ENCODE measurements at regions not wholly inside any gene's neighbourhood (a gene's known extent, or its start where the extent isn't known, plus 50 kb on each side); places are given as distances from the start of the nearest gene placed in this dataset.

GRCh38 chr1:83693427-83694126 lies 305.4 kb downstream of the TTLL7 start:
- Histone ChIP-seq H3K4me3 (ENCODE audit: insufficient read depth, low read depth, low read length) (no peak overlapping the region), H2BK15ac (ENCODE audit: low read depth, low read length) (no peak overlapping the region), H3K9me3 (ENCODE audit: control insufficient read depth, insufficient read depth, low read length) (no peaks in the 10 kb centered on the region), H2AK5ac (ENCODE audit: low read depth, low read length) (no peak overlapping the region), H2BK5ac (ENCODE audit: low read depth, low read length, poor library complexity, severe bottlenecking) (no peak overlapping the region), H3K9me1 (ENCODE audit: insufficient read depth, low read length) (no peaks in the 10 kb centered on the region), H2BK120ac (ENCODE audit: low read depth, low read length) (no peak overlapping the region), H3K9ac (ENCODE audit: low read depth, low read length) (no peak overlapping the region), H4K5ac (ENCODE audit: low read depth, low read length) (no peak overlapping the region), H4K8ac (ENCODE audit: low read depth in 2 of 2, low read length in 2 of 2) (no peak overlapping the region), H3K4me2 (ENCODE audit: low read depth, low read length) (no peak overlapping the region; the same call in 1 of the 2 replicates), H3K4ac (ENCODE audit: low read depth, low read length) (no peak overlapping the region), H3K27me3 (ENCODE audit: control insufficient read depth, insufficient read depth, low read length) (no peaks in the 10 kb centered on the region; the same call in 1 of the 2 replicates), H4K20me1 (ENCODE audit: insufficient read depth, low read length) (no peaks in the 10 kb centered on the region), H3K27ac (ENCODE audit: insufficient read depth, low read length) (no peak overlapping the region), H3K36me3 (ENCODE audit: control insufficient read depth, insufficient read depth, low read length) (no peaks in the 10 kb centered on the region), H3K14ac (replicated peaks; ENCODE audit: low read depth, low read length) (no peak overlapping the region), H2BK20ac (ENCODE audit: low read depth, low read length) (no peak overlapping the region), H2AK9ac (replicated peaks; ENCODE audit: low read depth, low read length, poor library complexity) (no peak overlapping the region), H4K91ac (ENCODE audit: insufficient read depth, low read depth, low read length) (no peak overlapping the region), H3K18ac (ENCODE audit: low read depth, low read length) (no peak overlapping the region), H3K56ac (ENCODE audit: extremely low read depth, insufficient read depth, low read length) (no peak overlapping the region; the same call in 1 of the 2 replicates), H3K4me1 (ENCODE audit: control insufficient read depth, insufficient read depth, low read length) (no peaks in the 10 kb centered on the region), H2AFZ (replicated peaks; ENCODE audit: low read length, poor library complexity) (no peak overlapping the region), H3K23ac (ENCODE audit: low read depth, low read length) (no peak overlapping the region), H3K79me1 (ENCODE audit: low read depth in 1 of 2, low read length in 2 of 2) (no peaks in the 10 kb centered on the region)
- ChIA-PET CTCF (no interaction called here), POLR2A (ENCODE audit: unreplicated experiment) (no interaction called here)
- DNase-seq (no peak), ATAC-seq (ENCODE audit: low read depth) (no peak; the same call in 1 of the 2 replicates)
- dilution Hi-C loops (cut with HindIII; ENCODE audit: low sequenced_read_pairs, unreplicated experiment) (no loop called here), in situ Hi-C loops (cut with MboI; ENCODE audit: low sequenced_read_pairs) (no loop called here), intact Hi-C loops (cut with micrococcal nuclease) (loop anchor here (10.0 kb wide), 1 partner anchor 521 kb away; no protein-coding TSS in a partner anchor)
- BruUV-seq (replicated peaks) = no TSS peak
- WGBS, 2 experiments (ENCODE audit: extremely low coverage in 2 of 2, insufficient read length in 1 of 2) = 10% methylated on average over 2 of the region's 12 CpGs; no CpG with 5 or more reads in 1 of the 2 experiments
- TF ChIP-seq MAFK (IDR thresholded peaks at IDR 0.05; ENCODE audit: low read depth, low read length) = no peak
- no peak for TF ChIP-seq RAD21 (IDR thresholded peaks at IDR 0.05; ENCODE audit: low read length)
- no peak for TF ChIP-seq CTCF (conservative IDR thresholded peaks at IDR 0.05; ENCODE audit: low read depth, low read length)
- no peak for TF ChIP-seq MAZ (IDR thresholded peaks at IDR 0.05; ENCODE audit: borderline replicate concordance, low read depth, low read length)
- TF ChIP-seq MXI1 (IDR thresholded peaks at IDR 0.05; ENCODE audit: borderline replicate concordance, low read depth, low read length) = no peak
- no peak for TF ChIP-seq FOS (IDR thresholded peaks at IDR 0.05; ENCODE audit: low read depth, low read length)
- TF ChIP-seq ELK1 (IDR thresholded peaks at IDR 0.05; ENCODE audit: borderline replicate concordance, low read depth, low read length) = no peak
- no peak for TF ChIP-seq SMC3 (IDR thresholded peaks at IDR 0.05; ENCODE audit: low read depth, low read length)
- no peak for TF ChIP-seq USF2 (IDR thresholded peaks at IDR 0.05; ENCODE audit: low read depth, low read length)
- TF ChIP-seq CEBPB (IDR thresholded peaks at IDR 0.05; ENCODE audit: low read depth, low read length) = no peak
- TF ChIP-seq POLR2A (IDR thresholded peaks at IDR 0.05; ENCODE audit: low read depth, low read length) = no peak
- no peak for TF ChIP-seq RCOR1 (IDR thresholded peaks at IDR 0.05; ENCODE audit: insufficient replicate concordance, low read length)
- TF ChIP-seq CHD1 (IDR thresholded peaks at IDR 0.05; ENCODE audit: low read depth, low read length) = no peak
- TF ChIP-seq RFX5 (IDR thresholded peaks at IDR 0.05; ENCODE audit: low read depth, low read length) = no peak
- no peak for TF ChIP-seq BHLHE40 (IDR thresholded peaks at IDR 0.05; ENCODE audit: low read depth, low read length)
- no peak for TF ChIP-seq NFE2L2 (IDR thresholded peaks at IDR 0.05; ENCODE audit: low read depth, low read length)
